A549 (cell line): ENCODE measurements at regions not wholly inside any gene's neighbourhood (a gene's known extent, or its start where the extent isn't known, plus 50 kb on each side); places are given as distances from the start of the nearest gene placed in this dataset.

Source experiments
- CHD2 ChIP-seq: fragments of 150-350 bp; IDR thresholded peaks from 2 replicates; pipeline ENCODE4 v1.6.1; 2014; ENCODE audit warnings: low read length; ENCODE audit not compliant: partially characterized antibody
- RAD21 ChIP-seq, 2 experiments: fragments of >200 bp in 1 of 2; sonication (Bioruptor Twin) in 1 of 2; formaldehyde crosslinking in 1 of 2; IDR thresholded peaks in 1 of 2; conservative IDR thresholded peaks in 1 of 2; 2 replicates in 1 of 2; 3 replicates in 1 of 2; pipeline ENCODE4 v1.6.1; 2012 to 2018; ENCODE audit warnings: inconsistent platforms in 1 of 2
- TF ChIP-seq, protein P1 (sequence below): fragments of >200 bp; sonication (Bioruptor Twin); formaldehyde crosslinking; IDR thresholded peaks from 3 replicates; pipeline ENCODE4 v1.5.1; 2016

GRCh38 chr4:4770610-4771009 is 88.9 kb upstream of the MSX1 start:
- TF ChIP-seq, protein P1, sequence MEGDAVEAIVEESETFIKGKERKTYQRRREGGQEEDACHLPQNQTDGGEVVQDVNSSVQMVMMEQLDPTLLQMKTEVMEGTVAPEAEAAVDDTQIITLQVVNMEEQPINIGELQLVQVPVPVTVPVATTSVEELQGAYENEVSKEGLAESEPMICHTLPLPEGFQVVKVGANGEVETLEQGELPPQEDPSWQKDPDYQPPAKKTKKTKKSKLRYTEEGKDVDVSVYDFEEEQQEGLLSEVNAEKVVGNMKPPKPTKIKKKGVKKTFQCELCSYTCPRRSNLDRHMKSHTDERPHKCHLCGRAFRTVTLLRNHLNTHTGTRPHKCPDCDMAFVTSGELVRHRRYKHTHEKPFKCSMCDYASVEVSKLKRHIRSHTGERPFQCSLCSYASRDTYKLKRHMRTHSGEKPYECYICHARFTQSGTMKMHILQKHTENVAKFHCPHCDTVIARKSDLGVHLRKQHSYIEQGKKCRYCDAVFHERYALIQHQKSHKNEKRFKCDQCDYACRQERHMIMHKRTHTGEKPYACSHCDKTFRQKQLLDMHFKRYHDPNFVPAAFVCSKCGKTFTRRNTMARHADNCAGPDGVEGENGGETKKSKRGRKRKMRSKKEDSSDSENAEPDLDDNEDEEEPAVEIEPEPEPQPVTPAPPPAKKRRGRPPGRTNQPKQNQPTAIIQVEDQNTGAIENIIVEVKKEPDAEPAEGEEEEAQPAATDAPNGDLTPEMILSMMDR = no peak
- TF ChIP-seq RAD21 (conservative IDR thresholded peaks at IDR 0.05 in 1 of 2, IDR thresholded peaks at IDR 0.05 in 1 of 2) (no peak), CHD2 (no peak)
